Liver (tissue), 8 donors: ENCODE measurements at regions not wholly inside any gene's neighbourhood (a gene's known extent, or its start where the extent isn't known, plus 50 kb on each side); places are given as distances from the start of the nearest gene placed in this dataset.

ENCODE experiments used
- DNase-seq: peaks from one replicate; pipeline ENCODE4 v3.0.0-alpha.2; 2017; ENCODE audit warnings: low spot score
- H3K27ac ChIP-seq, 2 donors: one replicate each; pipeline ENCODE4 v1.7.0; 2013; ENCODE audit warnings: inconsistent platforms in 2 of 2, low read length in 2 of 2, control low read depth in 1 of 2, low read depth in 1 of 2, mild to moderate bottlenecking in 1 of 2
- H3K27me3 ChIP-seq, 4 donors: one replicate each; pipeline versions ENCODE4 v1.6.1 to v1.7.0; 2013; ENCODE audit warnings: low read length in 3 of 4, inconsistent platforms in 1 of 4, mild to moderate bottlenecking in 1 of 4, moderate library complexity in 1 of 4; ENCODE audit not compliant: control insufficient read depth in 4 of 4, insufficient read depth in 4 of 4
- H3K36me3 ChIP-seq, 4 donors: one replicate each; pipeline versions ENCODE4 v1.6.1 to v1.7.0; 2013; ENCODE audit warnings: low read length in 3 of 4, mild to moderate bottlenecking in 3 of 4, low read depth in 1 of 4, moderate library complexity in 1 of 4; ENCODE audit not compliant: control insufficient read depth in 4 of 4, insufficient read depth in 3 of 4
- H3K4me1 ChIP-seq, 4 donors: one replicate each; pipeline versions ENCODE4 v1.6.1 to v1.7.0; 2013; ENCODE audit warnings: low read length in 3 of 4, mild to moderate bottlenecking in 3 of 4, moderate library complexity in 1 of 4; ENCODE audit not compliant: control insufficient read depth in 4 of 4, insufficient read depth in 4 of 4
- H3K4me3 ChIP-seq, 3 donors: one replicate each; pipeline versions ENCODE4 v1.6.1 to v1.7.0; 2013; ENCODE audit warnings: low read length in 3 of 3, control low read depth in 1 of 3, low read depth in 1 of 3, mild to moderate bottlenecking in 1 of 3
- H3K9ac ChIP-seq, 2 donors: one replicate each; pipeline ENCODE4 v1.7.0; 2013; ENCODE audit warnings: low read length in 2 of 2, mild to moderate bottlenecking in 2 of 2, moderate library complexity in 2 of 2, control low read depth in 1 of 2, low read depth in 1 of 2
- H3K9me3 ChIP-seq, 4 donors: one replicate each; pipeline versions ENCODE4 v1.6.1 to v1.7.0; 2013; ENCODE audit warnings: low read length in 3 of 4; ENCODE audit not compliant: control insufficient read depth in 4 of 4
- CTCF ChIP-seq: fragments of 150-350 bp; IDR thresholded peaks from 2 replicates; pipeline ENCODE4 v1.5.1; 2017; ENCODE audit warnings: improper control_type of control experiment, low read depth, low read length; ENCODE audit not compliant: missing input control
- EGR1 ChIP-seq, 2 donors: IDR thresholded peaks; 2 replicates each; pipeline ENCODE4 v1.6.1; 2016 to 2018; ENCODE audit warnings: antibody characterized with exemption in 2 of 2, low read depth in 2 of 2
- FOXA1 ChIP-seq: IDR thresholded peaks from 2 replicates; pipeline ENCODE4 v1.6.1; 2016; ENCODE audit warnings: antibody characterized with exemption
- FOXA2 ChIP-seq: IDR thresholded peaks from 2 replicates; pipeline ENCODE4 v1.6.1; 2016; ENCODE audit warnings: antibody characterized with exemption
- GABPA ChIP-seq, 2 donors: IDR thresholded peaks in 1 of 2; conservative IDR thresholded peaks in 1 of 2; 2 replicates each; pipeline ENCODE4 v1.6.1; 2016; ENCODE audit warnings: antibody characterized with exemption in 2 of 2, mild to moderate bottlenecking in 1 of 2, moderate library complexity in 1 of 2
- HNF4G ChIP-seq: IDR thresholded peaks from 2 replicates; pipeline ENCODE4 v1.6.1; 2016; ENCODE audit warnings: antibody characterized with exemption
- JUND ChIP-seq, 2 donors: IDR thresholded peaks; 2 replicates each; pipeline ENCODE4 v1.6.1; 2016; ENCODE audit warnings: antibody characterized with exemption in 2 of 2
- NR2F2 ChIP-seq: IDR thresholded peaks from 2 replicates; pipeline ENCODE4 v1.6.1; 2016; ENCODE audit warnings: antibody characterized with exemption
- RAD21 ChIP-seq, 2 donors: IDR thresholded peaks; 2 replicates each; pipeline ENCODE4 v1.6.1; 2016; ENCODE audit warnings: antibody characterized with exemption in 2 of 2, mild to moderate bottlenecking in 2 of 2
- REST ChIP-seq: IDR thresholded peaks from 2 replicates; pipeline ENCODE4 v1.6.1; 2016; ENCODE audit warnings: antibody characterized with exemption, mild to moderate bottlenecking
- RXRA ChIP-seq, 2 donors: IDR thresholded peaks; 2 replicates each; pipeline ENCODE4 v1.6.1; 2017 to 2018; ENCODE audit warnings: antibody characterized with exemption in 2 of 2, mild to moderate bottlenecking in 1 of 2
- SP1 ChIP-seq: IDR thresholded peaks from 2 replicates; pipeline ENCODE4 v1.6.1; 2018; ENCODE audit warnings: antibody characterized with exemption, mild to moderate bottlenecking
- TAF1 ChIP-seq: conservative IDR thresholded peaks from 2 replicates; pipeline ENCODE4 v1.6.1; 2016; ENCODE audit warnings: antibody characterized with exemption, mild to moderate bottlenecking
- YY1 ChIP-seq: IDR thresholded peaks from 2 replicates; pipeline ENCODE4 v1.6.1; 2016; ENCODE audit warnings: antibody characterized with exemption, mild to moderate bottlenecking
- WGBS: extraction: QIAGEN DNeasy Blood & Tissue Kit; methylation state at CpG from one replicate; pipeline ENCODE4 v1.1.7; 2013; 5-methylcytosine and 5-hydroxymethylcytosine counted together
- TF ChIP-seq, protein P1 (sequence below): IDR thresholded peaks from 2 replicates; pipeline ENCODE4 v1.6.1; 2016; ENCODE audit warnings: antibody characterized with exemption
- donor health status: healthy.
- donor health status: healthy.
- donor health status: healthy.
- donor health status: healthy.
- donor health status: healthy.

DNA sequence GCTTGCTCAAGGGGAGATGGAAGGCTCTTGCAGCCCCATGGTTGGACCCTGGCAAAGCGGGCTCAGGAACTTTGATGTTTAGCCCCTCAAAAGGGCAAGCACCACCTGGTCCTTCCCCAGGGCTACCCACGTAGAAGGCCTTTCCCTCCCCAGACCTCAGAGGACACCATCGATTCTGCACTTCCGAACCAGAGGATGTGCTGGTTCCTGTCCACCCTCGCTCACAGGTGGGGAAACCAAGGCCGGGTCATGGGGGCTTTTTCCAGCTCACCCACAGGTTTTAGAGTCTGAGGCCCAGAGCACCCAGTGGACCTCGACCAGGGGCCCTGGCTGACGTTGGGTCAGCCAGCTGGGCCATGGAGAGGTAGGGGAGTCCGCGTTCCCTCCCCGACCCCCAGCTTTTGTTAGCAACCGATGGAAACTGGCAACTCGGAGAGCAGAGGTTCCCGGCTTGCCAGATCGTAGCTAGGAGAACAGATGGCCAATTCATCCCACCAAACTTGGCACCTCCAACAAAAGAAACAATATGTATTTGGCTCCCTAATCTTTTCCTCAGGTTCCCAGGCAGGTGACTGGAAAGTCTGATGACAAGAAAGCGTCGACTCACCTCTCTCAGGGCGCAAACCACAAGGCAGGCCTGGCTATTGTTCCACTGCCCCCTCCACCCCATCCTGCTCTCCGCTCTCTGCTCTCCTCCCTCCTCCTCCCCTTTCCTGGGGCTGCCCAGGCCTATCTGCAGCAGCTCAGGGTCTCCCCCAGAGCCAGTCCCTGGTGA lies 167.6 kb upstream of the SMIM23 start (continued):
- TF ChIP-seq CTCF (no peak), JUND (IDR thresholded peaks at IDR 0.05) (no peak), GABPA (IDR thresholded peaks at IDR 0.05 in 1 of 2, conservative IDR thresholded peaks at IDR 0.05 in 1 of 2) (no peak)

- DNase-seq = no peak
- 81% methylated on average over 7 of the region's 7 CpGs for WGBS
These were observed 166.4 kb upstream of the SMIM23 start for GRCh38 chr5:171619196-171619595.

DNA sequence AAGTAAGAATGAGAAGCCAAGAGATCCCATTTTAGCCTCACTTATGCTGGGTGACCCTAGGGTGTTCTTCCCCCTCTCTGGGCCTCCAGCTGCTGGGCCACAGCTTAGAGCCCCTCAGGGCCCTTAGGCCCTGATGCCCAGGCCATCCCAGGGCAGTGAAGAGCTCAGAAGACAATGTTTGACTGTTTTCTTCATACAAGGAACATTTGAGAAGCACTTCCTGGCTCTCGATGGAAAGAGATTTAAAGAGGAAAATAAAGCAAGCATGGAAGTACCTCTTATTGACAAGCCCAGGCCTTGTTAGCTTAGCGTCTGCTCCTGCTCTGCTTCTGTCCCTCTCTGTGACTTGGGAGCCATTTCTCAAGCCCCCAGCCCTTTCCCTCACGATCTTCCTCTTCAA lies 165.9 kb upstream of the SMIM23 start:
- no peaks in the 10 kb centered on the region for H3K4me1 ChIP-seq
- H3K4me3 ChIP-seq = no peak overlapping the region
- 79% methylated on average over 3 of the region's 3 CpGs for WGBS
- H3K9ac ChIP-seq = no peak overlapping the region
- H3K36me3 ChIP-seq = no peaks in the 10 kb centered on the region
- no peak for DNase-seq
- H3K27me3 ChIP-seq = no peaks in the 10 kb centered on the region
- no peak overlapping the region for H3K27ac ChIP-seq
- H3K9me3 ChIP-seq = no peaks in the 10 kb centered on the region
- TF ChIP-seq HNF4G (no peak), CTCF (no peak), RXRA (IDR thresholded peaks at IDR 0.05) (no peak), NR2F2 (no peak), FOXA1 (no peak), SP1 (no peak), EGR1 (IDR thresholded peaks at IDR 0.05; ENCODE audit: low read depth in 2 of 2) (no peak), RAD21 (IDR thresholded peaks at IDR 0.05) (no peak), TAF1 (no peak), REST (no peak)

More at GRCh38 chr5:171619196-171619595, 166.4 kb upstream of the SMIM23 start:
- Histone ChIP-seq H3K4me1 (no peaks in the 10 kb centered on the region), H3K36me3 (no peaks in the 10 kb centered on the region), H3K4me3 (no peak overlapping the region), H3K9me3 (no peaks in the 10 kb centered on the region), H3K9ac (no peak overlapping the region), H3K27me3 (no peaks in the 10 kb centered on the region), H3K27ac (no peak overlapping the region)
- TF ChIP-seq RAD21 (IDR thresholded peaks at IDR 0.05) = no peak
- TF ChIP-seq YY1 = no peak
- TF ChIP-seq CTCF = no peak
- no peak for TF ChIP-seq EGR1 (IDR thresholded peaks at IDR 0.05; ENCODE audit: low read depth in 2 of 2)
- TF ChIP-seq, protein P1, sequence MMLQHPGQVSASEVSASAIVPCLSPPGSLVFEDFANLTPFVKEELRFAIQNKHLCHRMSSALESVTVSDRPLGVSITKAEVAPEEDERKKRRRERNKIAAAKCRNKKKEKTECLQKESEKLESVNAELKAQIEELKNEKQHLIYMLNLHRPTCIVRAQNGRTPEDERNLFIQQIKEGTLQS = no peak
- no peak for TF ChIP-seq FOXA2
